Transverse colon (tissue), 4 donors: ENCODE measurements at regions not wholly inside any gene's neighbourhood (a gene's known extent, or its start where the extent isn't known, plus 50 kb on each side); places are given as distances from the start of the nearest gene placed in this dataset.

Experiments
- DNase-seq: peaks from one replicate; pipeline ENCODE4 v3.0.0-alpha.2; 2019
- H3K27ac ChIP-seq, 4 donors: fragments of 200-600 bp; sonication (generic); 2 replicates each; pipeline ENCODE4 v1.5.1; 2016 to 2018; ENCODE audit warnings: inconsistent platforms in 4 of 4
- H3K27me3 ChIP-seq: fragments of 200-600 bp; sonication (generic); 2 replicates; pipeline ENCODE4 v1.5.1; 2017; ENCODE audit warnings: inconsistent platforms
- H3K36me3 ChIP-seq, 4 donors: fragments of 200-600 bp; sonication (generic); 2 replicates each; pipeline ENCODE4 v1.5.1; 2017 to 2019; ENCODE audit warnings: inconsistent platforms in 4 of 4
- H3K4me1 ChIP-seq, 4 donors: fragments of 200-600 bp; sonication (generic); 2 replicates each; pipeline ENCODE4 v1.5.1; 2017 to 2020; ENCODE audit warnings: inconsistent platforms in 4 of 4
- H3K4me3 ChIP-seq, 4 donors: fragments of 200-600 bp; sonication (generic); 1 replicate in 1 of 4; 2 replicates in 3 of 4; pipeline versions ENCODE4 v1.5.1 to v1.6.1; 2017 to 2019; ENCODE audit warnings: inconsistent platforms in 4 of 4
- H3K9me3 ChIP-seq, 2 donors: fragments of 200-600 bp; sonication (generic); 2 replicates each; pipeline ENCODE4 v1.5.1; 2017 to 2019; ENCODE audit warnings: inconsistent platforms in 2 of 2
- CTCF ChIP-seq, 5 experiments: fragments of 200-600 bp in 3 of 5; fragments of 450-650 bp in 2 of 5; sonication (generic) in 3 of 5; IDR thresholded peaks; 1 replicate in 2 of 5; 2 replicates in 3 of 5; pipeline ENCODE4 v1.5.1; 2016 to 2017; ENCODE audit warnings: antibody characterized with exemption in 5 of 5, inconsistent platforms in 3 of 5, mild to moderate bottlenecking in 2 of 5, moderate library complexity in 1 of 5
- EP300 ChIP-seq: sonication (generic); formaldehyde crosslinking; IDR thresholded peaks from one replicate; pipeline ENCODE4 v1.6.1; 2017; ENCODE audit warnings: antibody characterized with exemption, low read depth
- POLR2A ChIP-seq: fragments of 450-650 bp; IDR thresholded peaks from one replicate; pipeline ENCODE4 v1.6.1; 2016; ENCODE audit warnings: antibody characterized with exemption, mild to moderate bottlenecking, moderate library complexity
- POLR2AphosphoS5 ChIP-seq, 3 donors: sonication (generic); formaldehyde crosslinking; IDR thresholded peaks; one replicate each; pipeline ENCODE4 v1.6.1; 2016; ENCODE audit warnings: antibody characterized with exemption in 3 of 3
- WGBS, 2 donors: methylation state at CpG; one replicate each; pipeline ENCODE4 v1.1.5; 2018; ENCODE audit warnings: low coverage in 1 of 2; 5-methylcytosine and 5-hydroxymethylcytosine counted together
- in situ Hi-C, 4 donors: fragments of 200-750 bp; cut with MboI; loops; one replicate each; pipeline versions ENCODE4 v1.15.0 to v1.15.1; 2017; ENCODE audit warnings: low sequenced_read_pairs in 3 of 4, low pct_ligation_motif_present in 1 of 4, low pct_unique_long_range_greater_than_20kb in 1 of 4
- intact Hi-C: fragments of 100-400 bp; cut with DNase I; formaldehyde crosslinking; loops from one replicate; pipeline ENCODE4 v1.15.1; 2023; ENCODE audit warnings: low total_unique reads

- Histone ChIP-seq H3K27ac (no peak overlapping the region), H3K4me3 (no peak overlapping the region), H3K27me3 (no peaks in the 10 kb centered on the region), H3K9me3 (no peaks in the 10 kb centered on the region), H3K4me1 (no peaks in the 10 kb centered on the region), H3K36me3 (no peaks in the 10 kb centered on the region)
- in situ Hi-C loops (no loop called here), intact Hi-C loops (no loop called here)
- no peak for TF ChIP-seq CTCF (IDR thresholded peaks at IDR 0.05)
- TF ChIP-seq POLR2AphosphoS5 (IDR thresholded peaks at IDR 0.05) = no peak
- TF ChIP-seq POLR2A = no peak
- DNase-seq = no peak
Observed at GRCh38 chr6:94623586-94623985, 953.7 kb upstream of the MANEA start.

- DNase-seq = no peak
- in situ Hi-C loops (no loop called here), intact Hi-C loops (no loop called here)
- Histone ChIP-seq H3K36me3 (no peaks in the 10 kb centered on the region), H3K27me3 (no peaks in the 10 kb centered on the region), H3K4me1 (no peaks in the 10 kb centered on the region), H3K4me3 (no peak overlapping the region), H3K27ac (no peak overlapping the region), H3K9me3 (no peaks in the 10 kb centered on the region)
- no peak for TF ChIP-seq EP300
- no peak for TF ChIP-seq POLR2A
- TF ChIP-seq CTCF (IDR thresholded peaks at IDR 0.05) = no peak
- TF ChIP-seq POLR2AphosphoS5 (IDR thresholded peaks at IDR 0.05) = no peak
Observed at GRCh38 chr6:94622783-94623182, 954.6 kb upstream of the MANEA start.

- intact Hi-C loops = no loop called here
- 33 to 55% methylated on average over 1 of the region's 1 CpG for WGBS, 2 donors
Observed at GRCh38 chr6:94600636-94601035, 976.7 kb upstream of the MANEA start.

GRCh38 chr6:94597487-94597886 lies 979.8 kb upstream of the MANEA start:
- no peak for DNase-seq
- Histone ChIP-seq H3K9me3 (no peaks in the 10 kb centered on the region), H3K4me3 (no peak overlapping the region), H3K36me3 (no peaks in the 10 kb centered on the region), H3K27ac (no peak overlapping the region), H3K4me1 (no peaks in the 10 kb centered on the region), H3K27me3 (no peaks in the 10 kb centered on the region)
- WGBS, 2 donors = 67 to 69% methylated on average over 2 of the region's 2 CpGs
- TF ChIP-seq POLR2AphosphoS5 (IDR thresholded peaks at IDR 0.05) (no peak), POLR2A (no peak), CTCF (IDR thresholded peaks at IDR 0.05) (no peak), EP300 (no peak)
- intact Hi-C loops (no loop called here), in situ Hi-C loops (no loop called here)

More at GRCh38 chr6:94600636-94601035, 976.7 kb upstream of the MANEA start:
- in situ Hi-C loops = no loop called here
- Histone ChIP-seq H3K4me3 (no peak overlapping the region), H3K9me3 (no peaks in the 10 kb centered on the region), H3K27ac (no peak overlapping the region), H3K4me1 (no peaks in the 10 kb centered on the region), H3K27me3 (no peaks in the 10 kb centered on the region), H3K36me3 (no peaks in the 10 kb centered on the region)
- no peak for DNase-seq
- TF ChIP-seq EP300 (no peak), POLR2AphosphoS5 (IDR thresholded peaks at IDR 0.05) (no peak), POLR2A (no peak), CTCF (IDR thresholded peaks at IDR 0.05) (no peak)
